ENCODE measurements at regions not wholly inside any gene's neighbourhood (a gene's known extent, or its start where the extent isn't known, plus 50 kb on each side); places are given as distances from the start of the nearest gene placed in this dataset.

DNA sequence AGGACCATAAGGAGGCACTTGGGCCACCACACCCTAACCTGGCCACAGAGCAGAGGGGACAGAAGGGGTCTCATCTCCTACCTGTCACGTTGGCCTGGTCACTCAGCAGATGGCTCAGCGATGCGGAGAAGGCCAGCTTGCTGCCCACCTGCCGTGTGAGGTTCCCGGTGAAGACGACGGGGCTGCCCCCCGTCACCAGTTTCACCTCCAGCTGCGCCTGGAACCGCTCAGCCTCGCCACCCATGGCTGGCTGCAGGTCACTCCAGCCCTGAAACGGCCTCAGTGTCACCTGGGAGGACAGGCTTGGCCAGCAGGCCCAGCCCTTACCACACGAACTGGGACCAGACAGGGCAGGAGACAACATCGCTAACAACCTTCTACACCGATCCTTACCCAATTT lies 116.8 kb downstream of the RMI2 start:
- TF ChIP-seq EZH2phosphoT487 (IDR thresholded peaks at IDR 0.05; ENCODE audit: borderline replicate concordance, low read depth, low read length), result no peak
- TF ChIP-seq, protein P1, sequence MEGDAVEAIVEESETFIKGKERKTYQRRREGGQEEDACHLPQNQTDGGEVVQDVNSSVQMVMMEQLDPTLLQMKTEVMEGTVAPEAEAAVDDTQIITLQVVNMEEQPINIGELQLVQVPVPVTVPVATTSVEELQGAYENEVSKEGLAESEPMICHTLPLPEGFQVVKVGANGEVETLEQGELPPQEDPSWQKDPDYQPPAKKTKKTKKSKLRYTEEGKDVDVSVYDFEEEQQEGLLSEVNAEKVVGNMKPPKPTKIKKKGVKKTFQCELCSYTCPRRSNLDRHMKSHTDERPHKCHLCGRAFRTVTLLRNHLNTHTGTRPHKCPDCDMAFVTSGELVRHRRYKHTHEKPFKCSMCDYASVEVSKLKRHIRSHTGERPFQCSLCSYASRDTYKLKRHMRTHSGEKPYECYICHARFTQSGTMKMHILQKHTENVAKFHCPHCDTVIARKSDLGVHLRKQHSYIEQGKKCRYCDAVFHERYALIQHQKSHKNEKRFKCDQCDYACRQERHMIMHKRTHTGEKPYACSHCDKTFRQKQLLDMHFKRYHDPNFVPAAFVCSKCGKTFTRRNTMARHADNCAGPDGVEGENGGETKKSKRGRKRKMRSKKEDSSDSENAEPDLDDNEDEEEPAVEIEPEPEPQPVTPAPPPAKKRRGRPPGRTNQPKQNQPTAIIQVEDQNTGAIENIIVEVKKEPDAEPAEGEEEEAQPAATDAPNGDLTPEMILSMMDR (conservative IDR thresholded peaks at IDR 0.05; ENCODE audit: low read length), result no peak
